ENCODE measurements at regions not wholly inside any gene's neighbourhood (a gene's known extent, or its start where the extent isn't known, plus 50 kb on each side); places are given as distances from the start of the nearest gene placed in this dataset.

GRCh38 chr7:21353388-21353780 is 74.5 kb upstream of the SP4 start:
- DNase-seq (ENCODE audit: extremely low read depth, insufficient read length) = no peak
- no peaks in the 10 kb centered on the region for H3K36me3 ChIP-seq (ENCODE audit: control insufficient read depth, insufficient read depth, low read length)
- TF ChIP-seq CTCF (IDR thresholded peaks at IDR 0.05; ENCODE audit: insufficient read depth, low read length, poor library complexity, severe bottlenecking) = no peak
- H3K4me3 ChIP-seq (replicated peaks; ENCODE audit: low read depth, low read length) = no peak overlapping the region
- H3K27me3 ChIP-seq (replicated peaks; ENCODE audit: control insufficient read depth, insufficient read depth, low read length) = no peaks in the 10 kb centered on the region

GRCh38 chr7:21354284-21354683 is 73.6 kb upstream of the SP4 start:
- Histone ChIP-seq H3K36me3 (ENCODE audit: control insufficient read depth, insufficient read depth, low read length) (no peaks in the 10 kb centered on the region), H3K4me3 (replicated peaks; ENCODE audit: low read depth, low read length) (no peak overlapping the region), H3K27me3 (replicated peaks; ENCODE audit: control insufficient read depth, insufficient read depth, low read length) (no peaks in the 10 kb centered on the region)
- no peak for DNase-seq (ENCODE audit: extremely low read depth, insufficient read length)
- TF ChIP-seq CTCF (IDR thresholded peaks at IDR 0.05; ENCODE audit: insufficient read depth, low read length, poor library complexity, severe bottlenecking) = no peak

DNA sequence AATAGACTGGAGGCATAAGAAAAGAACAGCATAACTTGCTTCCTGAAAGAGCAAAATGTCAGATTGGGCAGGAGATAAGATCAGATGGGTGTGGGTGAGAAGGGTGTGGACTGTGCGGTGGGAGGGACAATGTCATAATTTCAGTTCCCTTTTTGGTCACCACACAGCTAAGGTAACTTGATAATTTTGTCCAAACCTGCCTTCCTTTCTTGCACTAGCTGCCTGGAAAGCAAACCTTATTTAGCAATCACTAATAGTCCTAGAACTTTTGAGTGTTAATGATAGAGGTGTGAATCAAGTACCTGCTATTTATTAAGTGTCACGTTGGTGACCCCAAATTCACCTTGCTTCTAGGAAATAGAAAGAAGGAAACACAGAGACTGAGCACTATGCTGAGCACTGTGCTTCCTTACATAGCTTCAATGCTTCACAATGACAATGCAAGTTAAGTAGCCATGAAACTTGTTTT is 72.4 kb upstream of the SP4 start:
- Histone ChIP-seq H3K36me3 (ENCODE audit: control insufficient read depth, insufficient read depth, low read length) (no peaks in the 10 kb centered on the region), H3K4me3 (replicated peaks; ENCODE audit: low read depth, low read length) (no peak overlapping the region), H3K27me3 (replicated peaks; ENCODE audit: control insufficient read depth, insufficient read depth, low read length) (no peaks in the 10 kb centered on the region)
- TF ChIP-seq CTCF (IDR thresholded peaks at IDR 0.05; ENCODE audit: insufficient read depth, low read length, poor library complexity, severe bottlenecking) = no peak
- DNase-seq (ENCODE audit: extremely low read depth, insufficient read length) = peak; percentile 86

- Histone ChIP-seq H3K36me3 (ENCODE audit: control insufficient read depth, insufficient read depth, low read length) (no peaks in the 10 kb centered on the region), H3K4me3 (replicated peaks; ENCODE audit: low read depth, low read length) (no peak overlapping the region), H3K27me3 (replicated peaks; ENCODE audit: control insufficient read depth, insufficient read depth, low read length) (no peaks in the 10 kb centered on the region)
- no peak for DNase-seq (ENCODE audit: extremely low read depth, insufficient read length)
- no peak for TF ChIP-seq CTCF (IDR thresholded peaks at IDR 0.05; ENCODE audit: insufficient read depth, low read length, poor library complexity, severe bottlenecking)
Observed at GRCh38 chr7:21356616-21357015, 71.3 kb upstream of the SP4 start.

DNA sequence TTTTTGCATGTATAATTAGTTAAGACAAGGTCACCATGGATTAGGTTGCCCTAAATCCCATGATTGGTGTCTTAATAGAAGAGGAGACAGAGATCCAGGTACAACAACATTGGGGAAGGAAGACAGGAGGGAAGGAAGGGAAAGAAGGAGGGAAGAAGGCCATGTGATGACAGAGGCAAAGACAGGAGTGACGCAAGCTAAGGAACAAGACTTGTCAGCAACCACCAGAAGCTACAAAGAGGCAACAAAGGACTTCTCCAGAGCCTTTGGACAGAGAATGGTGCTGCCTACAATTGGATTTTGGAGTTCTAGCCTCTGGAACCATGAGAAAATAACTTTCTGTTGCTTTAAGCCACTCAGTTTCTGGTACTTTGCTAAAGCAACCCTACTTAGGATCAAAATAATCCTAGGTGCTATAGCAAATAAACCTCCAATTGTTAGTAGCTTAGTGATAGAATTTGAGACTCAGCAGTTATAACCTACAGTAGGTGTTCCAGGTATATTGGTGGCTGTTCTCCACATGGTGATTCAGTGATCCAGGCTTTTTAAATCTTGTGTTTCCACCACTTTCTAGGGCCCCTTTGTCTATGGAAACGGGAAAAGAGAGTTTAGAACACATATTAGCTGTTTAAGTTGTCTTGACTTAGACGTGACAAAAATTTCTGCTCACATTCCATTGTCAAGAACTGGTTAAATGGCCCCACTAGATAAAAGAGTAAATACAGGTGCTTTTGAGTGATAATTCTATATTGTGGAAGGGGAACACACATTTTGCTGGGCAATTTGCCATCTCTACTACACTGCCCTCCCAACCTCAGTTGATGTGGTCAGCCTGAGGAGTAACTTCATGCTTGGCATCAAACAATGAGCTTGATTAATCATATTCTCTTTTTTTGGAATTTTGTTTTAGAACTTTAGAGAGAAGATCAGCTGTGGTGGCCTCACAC is 70.5 kb upstream of the SP4 start:
- DNase-seq (ENCODE audit: extremely low read depth, insufficient read length) = no peak
- no peak overlapping the region for H3K4me3 ChIP-seq (replicated peaks; ENCODE audit: low read depth, low read length)
- TF ChIP-seq CTCF (IDR thresholded peaks at IDR 0.05; ENCODE audit: insufficient read depth, low read length, poor library complexity, severe bottlenecking) = no peak
- no peaks in the 10 kb centered on the region for H3K27me3 ChIP-seq (replicated peaks; ENCODE audit: control insufficient read depth, insufficient read depth, low read length)
- no peaks in the 10 kb centered on the region for H3K36me3 ChIP-seq (ENCODE audit: control insufficient read depth, insufficient read depth, low read length)
